OCI-LY7 (cell line): ENCODE measurements at regions not wholly inside any gene's neighbourhood (a gene's known extent, or its start where the extent isn't known, plus 50 kb on each side); places are given as distances from the start of the nearest gene placed in this dataset.

Experiments used
- CTCF ChIP-seq: fragments of 200-600 bp; sonication (generic); conservative IDR thresholded peaks from 2 replicates; pipeline ENCODE4 v1.5.1; 2014; ENCODE audit warnings: mild to moderate bottlenecking, antibody characterized with exemption, low read length, moderate library complexity, mixed read lengths
- EZH2phosphoT487 ChIP-seq: fragments of 200-600 bp; sonication (generic); IDR thresholded peaks from 2 replicates; pipeline ENCODE4 v1.6.1; 2018; ENCODE audit warnings: low read depth, borderline replicate concordance, mild to moderate bottlenecking, mixed run types, antibody characterized with exemption, low read length, moderate library complexity, mixed read lengths

GRCh38 chr5:39475159-39475571 is 50.4 kb upstream of the DAB2 start:
- TF ChIP-seq CTCF (no peak), EZH2phosphoT487 (no peak)
